Activated gamma-delta T cell treated with Interleukin-2 at 50 U/mL for 16 hours (primary cell): ENCODE measurements at regions not wholly inside any gene's neighbourhood (a gene's known extent, or its start where the extent isn't known, plus 50 kb on each side); places are given as distances from the start of the nearest gene placed in this dataset.

Source experiments
- DNase-seq: peaks from one replicate; pipeline ENCODE4 v3.0.0-alpha.2; 2020

DNA sequence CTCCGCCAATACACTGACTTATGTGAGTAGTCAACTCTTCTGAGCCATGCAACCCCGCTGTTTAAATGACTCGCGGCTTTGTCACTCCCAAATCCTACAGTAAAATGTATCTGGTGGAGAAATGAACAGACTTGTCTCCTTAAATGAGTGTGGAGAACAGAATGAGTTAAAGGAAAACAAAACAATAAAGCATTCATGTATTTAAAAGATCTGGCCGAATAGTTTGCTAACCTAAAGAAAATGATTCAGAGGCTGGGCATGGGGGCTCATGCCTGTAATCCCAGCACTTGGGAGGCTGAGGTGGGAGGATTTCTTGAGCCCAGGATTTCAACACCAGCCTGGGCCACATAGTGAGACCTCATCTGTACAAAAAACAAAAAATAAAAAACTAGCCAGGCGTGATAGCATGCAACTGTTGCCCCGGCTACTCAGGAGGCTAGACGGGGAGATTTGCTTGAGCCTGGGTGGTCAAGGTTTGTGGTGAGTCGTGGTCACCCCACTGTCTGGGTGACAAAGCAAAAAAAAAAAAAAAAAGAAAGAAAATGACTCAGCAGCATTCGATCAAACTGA is 86.5 kb upstream of the PFKP start:
- no peak for DNase-seq

DNA sequence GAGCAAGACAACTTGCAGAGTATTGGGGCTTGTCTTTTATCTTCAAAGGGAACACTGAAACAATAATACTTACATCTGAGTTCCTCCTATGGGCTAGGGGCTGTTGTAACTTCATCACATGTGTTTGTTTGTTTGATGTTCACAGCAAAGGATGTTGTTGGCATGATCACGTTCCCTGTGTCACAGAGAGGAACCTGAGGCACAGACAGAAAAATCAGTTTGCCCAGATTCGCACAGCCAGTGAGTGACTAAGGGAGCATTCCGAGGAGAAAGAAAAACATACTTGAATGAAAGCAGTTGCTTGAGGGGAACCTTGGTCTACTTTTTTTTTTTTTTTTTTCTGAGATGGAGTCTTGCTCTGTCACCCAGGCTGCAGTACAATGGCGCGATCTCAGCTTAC is 87.2 kb upstream of the PFKP start:
- DNase-seq = no peak

DNA sequence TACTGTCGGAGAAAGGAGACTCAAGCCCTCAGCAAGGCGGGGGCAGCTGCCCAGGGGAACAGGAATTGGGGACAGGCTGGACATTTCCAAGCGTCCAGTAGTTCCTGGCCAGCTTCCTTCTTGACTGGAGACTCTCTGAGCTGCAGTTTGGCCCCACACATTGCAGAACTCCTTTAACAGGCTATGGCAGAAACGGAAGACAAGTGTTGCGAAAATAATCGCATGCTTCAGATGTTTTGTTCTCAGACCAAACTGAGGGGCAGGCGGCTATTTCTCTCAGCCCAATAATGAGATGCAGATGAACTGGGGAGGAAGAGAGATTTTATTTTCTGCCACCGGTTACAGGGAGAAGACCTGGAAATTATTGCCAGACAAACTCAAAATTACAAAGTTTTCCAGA is 88.0 kb upstream of the PFKP start:
- no peak for DNase-seq

- DNase-seq = no peak
Observed at GRCh38 chr10:2978574-2979273, 88.6 kb upstream of the PFKP start.

GRCh38 chr10:2978111-2978510 is 89.2 kb upstream of the PFKP start:
- no peak for DNase-seq

GRCh38 chr10:2974503-2975207 is 92.7 kb upstream of the PFKP start:
- no peak for DNase-seq

GRCh38 chr10:2974083-2974482 is 93.3 kb upstream of the PFKP start:
- DNase-seq = no peak

DNA sequence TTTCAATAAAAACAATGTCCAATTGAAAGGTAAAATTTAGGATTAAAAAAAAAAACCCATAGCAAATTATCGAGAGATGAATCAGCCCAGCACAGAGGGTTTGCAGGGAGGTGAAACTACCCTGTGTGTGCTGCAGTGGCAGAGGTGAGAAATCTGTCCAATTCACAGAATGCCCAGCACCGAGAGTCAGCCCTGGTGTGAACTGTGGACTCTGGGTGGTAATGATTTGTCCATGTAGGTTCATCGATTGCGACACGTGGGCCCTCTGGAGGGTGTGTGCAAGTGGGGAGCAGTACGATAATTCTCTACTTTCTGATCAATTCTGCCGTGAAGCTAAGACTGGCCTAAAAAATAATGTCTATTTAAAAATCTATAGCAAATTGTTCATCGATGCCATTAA is 94.5 kb upstream of the PFKP start:
- DNase-seq = no peak

- no peak for DNase-seq
Observed at GRCh38 chr10:2972216-2972615, 95.1 kb upstream of the PFKP start.

DNA sequence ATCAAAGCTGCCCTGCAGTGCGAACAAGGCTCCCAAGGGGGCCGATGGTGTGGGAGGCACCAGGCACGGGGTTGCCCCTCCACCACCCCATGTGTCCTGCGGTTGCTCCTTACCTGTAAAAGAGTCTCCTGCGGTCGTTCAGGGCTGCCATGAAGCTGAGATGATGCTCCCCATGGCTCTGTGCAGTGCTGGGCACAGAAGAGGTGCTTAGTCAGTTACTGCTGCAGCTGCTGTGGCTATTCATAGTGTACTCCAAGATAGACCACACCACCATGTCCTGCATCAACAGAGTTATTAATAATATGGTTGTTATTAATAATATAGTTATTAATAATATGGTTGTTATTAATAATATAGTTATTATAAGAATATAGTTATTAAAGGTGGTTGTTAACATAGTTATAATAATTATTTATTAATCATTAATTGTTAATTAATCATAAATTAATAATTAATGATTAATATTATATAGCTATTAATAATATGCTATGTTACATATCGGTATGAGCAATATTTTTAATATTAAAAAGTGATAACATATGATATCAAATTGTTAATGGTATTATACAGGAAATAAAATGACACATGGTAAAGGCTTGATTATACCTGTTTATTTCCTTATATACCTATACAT is 97.0 kb upstream of the PFKP start:
- no peak for DNase-seq

DNA sequence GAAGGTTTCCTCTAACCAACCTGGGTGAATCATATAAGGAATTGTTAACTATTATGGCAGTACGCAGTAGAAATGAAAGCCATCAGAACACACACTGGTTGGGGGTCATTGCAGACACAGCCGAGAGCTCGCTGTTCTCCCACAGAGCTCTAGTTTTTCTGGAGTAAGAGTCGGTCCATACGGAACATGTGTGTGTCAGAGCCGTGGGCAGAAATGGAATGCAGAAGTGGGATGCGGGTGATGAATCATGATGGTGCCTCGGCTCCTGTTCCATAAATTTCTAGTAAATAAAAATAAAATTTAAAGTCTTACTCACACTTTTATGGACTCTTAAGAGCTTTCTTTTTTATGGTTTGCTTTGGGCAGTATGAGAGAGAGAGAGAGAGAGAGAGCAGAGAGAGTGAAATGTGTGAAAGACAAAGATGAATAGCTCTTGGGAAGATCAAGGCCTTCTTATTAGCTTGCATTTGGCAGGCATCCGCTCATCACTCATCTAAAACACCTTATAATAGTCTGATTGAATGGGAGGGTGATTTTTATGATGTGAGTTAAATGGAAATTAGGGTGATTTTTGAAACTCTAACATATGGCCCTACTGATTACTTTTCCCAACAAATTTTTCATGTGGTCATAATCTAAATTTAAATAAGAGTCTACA is 98.8 kb upstream of the PFKP start:
- DNase-seq = no peak

- no peak for DNase-seq
Observed at GRCh38 chr10:2966134-2966533, 101.2 kb upstream of the PFKP start.

GRCh38 chr10:2964632-2965296 is 102.6 kb upstream of the PFKP start:
- DNase-seq = no peak

GRCh38 chr10:2963889-2964631 is 103.3 kb upstream of the PFKP start:
- no peak for DNase-seq

DNA sequence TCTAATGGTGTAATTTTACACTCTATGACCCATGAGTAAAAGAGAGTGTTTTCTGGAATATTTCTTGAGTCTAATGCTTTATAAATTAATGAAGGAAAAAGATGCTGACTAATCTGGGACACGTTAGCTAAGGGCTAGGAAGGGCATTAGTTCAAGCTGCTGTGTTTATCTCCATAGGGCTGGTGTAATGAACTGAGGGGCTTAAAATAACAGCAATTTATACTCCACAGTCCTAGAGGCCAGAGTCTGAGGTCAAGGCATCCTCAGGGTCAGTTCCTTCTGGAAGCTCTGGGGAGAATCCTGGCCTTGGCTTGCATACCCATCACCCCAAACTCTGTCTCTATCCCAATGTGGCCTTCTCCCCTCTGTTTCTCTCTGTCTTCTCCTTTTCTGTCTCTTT is 105.2 kb upstream of the PFKP start:
- DNase-seq = no peak

DNA sequence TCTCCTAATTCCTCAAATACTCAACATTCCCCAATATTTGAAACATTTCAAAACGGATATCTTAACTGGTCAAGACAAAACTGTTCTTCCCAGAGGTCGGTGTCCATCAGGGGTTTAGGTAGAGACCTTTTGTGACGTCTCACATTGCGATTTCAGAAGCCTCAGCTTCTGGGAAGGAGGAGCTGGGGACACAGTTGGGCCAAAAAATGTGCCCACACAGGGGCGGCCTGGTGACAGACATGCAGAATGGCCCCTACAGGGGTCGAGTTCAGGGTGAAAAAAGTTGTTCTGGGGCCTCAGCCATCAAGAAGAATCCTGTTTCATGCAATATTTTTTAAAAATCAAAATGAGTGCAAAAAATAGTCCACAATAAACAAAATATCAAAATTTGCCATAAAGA is 108.7 kb upstream of the PFKP start:
- DNase-seq = no peak

DNA sequence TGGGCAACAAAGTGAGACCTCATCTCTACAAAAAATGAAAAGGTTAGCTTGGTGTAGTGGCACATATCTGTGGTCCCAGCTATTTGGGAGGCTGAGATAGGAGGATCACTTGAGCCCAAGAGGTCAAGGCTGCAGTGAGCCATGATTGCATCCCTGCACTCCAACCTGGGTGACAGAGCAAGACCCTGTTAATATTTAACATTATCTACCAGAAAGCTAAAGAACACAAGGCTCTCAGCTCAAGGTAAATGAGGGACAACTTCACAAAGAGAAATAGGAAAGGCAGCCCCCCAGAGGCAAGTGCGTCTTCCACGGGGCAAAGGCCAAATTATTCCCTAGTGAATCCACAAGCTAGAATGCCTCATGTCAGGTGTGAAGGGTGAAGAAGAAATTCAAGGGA is 109.6 kb upstream of the PFKP start:
- no peak for DNase-seq

DNA sequence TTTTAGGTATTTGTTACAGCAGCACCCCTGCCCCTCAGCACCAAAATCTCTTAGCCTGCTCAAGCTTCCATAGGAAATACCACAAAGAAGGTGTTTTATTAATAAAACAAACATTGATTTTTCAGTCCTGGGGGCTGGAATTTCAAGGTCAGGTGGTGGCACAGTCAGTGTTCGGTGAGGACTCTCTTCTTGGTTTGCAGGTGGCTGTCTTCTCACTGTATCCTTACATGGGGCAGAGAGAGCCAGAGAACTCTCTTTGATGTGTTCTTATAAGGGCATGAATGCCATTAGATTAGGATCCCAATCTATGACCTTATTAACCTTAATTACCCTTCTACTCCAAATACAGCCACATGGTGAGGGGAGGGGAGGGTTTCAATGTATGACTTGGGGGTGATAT is 112.3 kb upstream of the PFKP start:
- no peak for DNase-seq

GRCh38 chr10:2953495-2953894 is 113.9 kb upstream of the PFKP start:
- DNase-seq = no peak

GRCh38 chr10:2951235-2951835 is 116.0 kb upstream of the PFKP start:
- DNase-seq = no peak

DNA sequence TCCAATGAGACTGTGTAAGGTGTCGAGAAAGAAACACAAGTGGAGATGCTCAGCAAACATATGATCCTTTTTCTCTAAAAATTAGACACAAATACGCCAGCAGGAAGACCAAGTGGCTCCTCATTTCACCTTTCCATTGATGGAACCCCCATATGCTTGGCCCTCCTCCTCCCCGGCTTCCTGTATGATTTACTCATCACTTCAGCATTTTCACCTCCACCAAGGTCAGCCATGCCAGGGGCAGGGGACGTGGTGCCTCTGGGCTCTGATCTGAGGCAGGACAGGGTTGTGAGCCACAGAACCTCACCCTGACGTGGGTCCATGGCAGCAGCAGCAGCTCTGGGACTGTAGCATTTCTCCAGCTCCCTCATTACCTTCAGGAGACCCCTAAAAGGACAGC is 116.8 kb upstream of the PFKP start:
- no peak for DNase-seq

DNA sequence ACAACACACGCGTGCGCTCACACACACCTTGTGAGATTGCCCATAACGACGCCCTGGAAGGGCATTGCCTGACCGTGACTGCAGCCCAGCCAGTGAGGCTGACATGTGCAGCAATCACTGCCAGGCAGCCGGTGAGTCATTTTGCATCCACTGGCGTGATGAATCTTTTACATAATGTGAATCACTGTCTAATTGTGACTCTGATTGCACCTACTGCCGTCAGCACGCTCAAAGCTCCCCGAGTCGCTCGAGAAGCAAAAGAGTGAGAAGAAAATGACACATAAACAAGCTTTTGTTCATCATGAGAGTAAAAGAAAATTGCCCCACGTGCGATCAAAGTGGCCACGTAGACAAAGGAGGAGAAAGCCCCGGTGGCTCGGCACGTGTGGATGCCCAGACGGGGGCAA is 117.4 kb upstream of the PFKP start:
- DNase-seq = no peak
